Stimulated activated naive CD8-positive, alpha-beta T cell treated with anti-CD3 and anti-CD28 coated beads, Interleukin-15, Interleukin-2, amounts not matched to agents 100 U/mL and 50 U/mL, for 24 hours (primary cell): ENCODE measurements at regions not wholly inside any gene's neighbourhood (a gene's known extent, or its start where the extent isn't known, plus 50 kb on each side); places are given as distances from the start of the nearest gene placed in this dataset.

Source experiments
- ATAC-seq: fragments of 150-1000 bp; cut with Tn5 transposase; one replicate; pipeline ENCODE4 v1.10.0; 2021
- DNase-seq: peaks from one replicate; pipeline ENCODE4 v3.0.0; 2021

DNA sequence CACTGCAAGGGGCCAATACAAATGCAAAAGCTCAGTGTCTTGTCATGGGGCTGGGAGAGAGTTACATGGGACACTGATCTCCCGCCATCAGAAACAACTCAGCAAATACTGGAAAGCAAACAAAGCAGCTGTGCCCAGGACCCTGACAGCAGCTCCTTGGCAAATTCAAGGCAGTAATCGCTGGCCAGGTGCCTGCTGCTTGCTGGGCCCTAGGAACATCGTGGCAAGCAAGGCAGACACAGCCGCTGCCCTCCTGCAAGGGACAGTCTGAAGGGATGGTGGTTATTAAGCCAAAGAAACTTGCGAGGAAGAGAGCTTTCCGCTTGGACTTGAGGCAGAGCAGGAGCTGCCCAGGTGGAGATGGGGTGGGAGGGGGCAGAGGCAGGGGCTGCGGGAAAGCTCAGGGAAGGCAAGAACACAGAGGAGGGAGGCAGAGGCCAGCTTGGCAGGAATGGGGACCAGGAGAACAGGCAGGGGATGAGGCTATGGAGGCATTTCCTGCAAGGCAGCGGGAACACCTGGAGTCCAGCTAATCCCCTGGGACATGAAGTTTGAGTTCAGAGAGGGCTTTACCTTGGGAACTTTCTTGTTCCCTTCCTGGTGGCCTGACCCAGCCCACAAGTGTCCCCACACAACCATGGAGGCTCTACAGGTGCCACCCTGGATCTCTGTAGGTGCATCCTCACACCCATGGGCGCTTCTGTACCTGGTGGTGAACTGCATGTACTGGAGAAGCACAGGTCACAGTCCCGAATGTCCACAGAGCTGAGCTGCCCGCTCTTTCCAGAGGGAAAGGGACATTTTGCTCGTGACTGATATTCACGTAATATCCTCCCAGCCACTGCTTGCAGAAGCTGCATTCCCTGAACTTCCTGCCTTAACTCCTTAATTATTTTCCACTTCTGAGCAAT is 78.7 kb upstream of the ATP2B2 start:
- no peak for ATAC-seq

DNA sequence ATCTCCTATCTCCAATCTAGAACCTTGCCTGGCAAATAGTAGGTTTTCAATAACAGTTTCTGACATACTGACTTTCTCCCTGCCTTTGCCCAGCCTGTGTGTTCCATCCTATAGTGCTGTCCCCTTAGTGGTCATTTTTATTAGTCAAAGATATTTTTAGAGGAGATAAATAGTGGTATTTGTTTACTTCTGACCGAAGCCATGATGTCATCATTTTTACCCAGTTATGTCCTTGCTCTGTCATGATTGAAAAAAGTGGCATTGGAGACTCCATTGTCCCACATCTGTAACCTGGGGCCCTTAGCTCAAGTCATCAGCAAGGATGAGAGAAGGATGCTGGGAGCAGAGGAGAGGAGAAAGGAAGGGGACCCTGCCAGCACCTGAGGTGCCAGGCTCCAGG is 80.6 kb upstream of the ATP2B2 start:
- no peak for DNase-seq

More for the DNA sequence above, 78.7 kb upstream of the ATP2B2 start:
- DNase-seq = no peak

GRCh38 chr3:10594915-10595314 is 89.5 kb upstream of the ATP2B2 start:
- DNase-seq (peak; percentile 52), ATAC-seq (no peak)

More for the DNA sequence above, 80.6 kb upstream of the ATP2B2 start:
- no peak for ATAC-seq

- no peak for ATAC-seq
- DNase-seq = no peak
These were observed 91.5 kb upstream of the ATP2B2 start for GRCh38 chr3:10596746-10597448.

GRCh38 chr3:10597733-10598132 is 92.3 kb upstream of the ATP2B2 start:
- no peak for ATAC-seq

DNA sequence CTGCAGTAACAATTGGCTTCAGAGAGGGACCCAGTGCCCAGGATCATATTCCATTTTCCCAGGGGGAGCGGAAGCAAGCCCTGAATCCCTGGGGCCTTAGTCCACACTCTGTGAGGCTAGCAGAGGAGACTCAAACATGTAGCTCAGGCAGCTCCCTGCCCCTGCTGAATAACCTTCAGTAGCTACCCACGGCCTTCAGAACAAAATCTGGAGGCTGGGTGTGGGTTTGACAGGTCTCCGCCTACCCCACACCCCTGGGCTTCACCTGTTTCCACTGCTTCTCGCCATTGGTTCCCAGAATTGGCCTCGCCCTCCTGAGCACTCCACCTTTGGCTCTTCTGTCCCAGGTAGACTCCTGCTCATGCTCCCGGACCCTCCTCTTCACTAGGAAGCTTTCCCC is 93.6 kb upstream of the ATP2B2 start:
- ATAC-seq (no peak), DNase-seq (no peak)

More at GRCh38 chr3:10597733-10598132, 92.3 kb upstream of the ATP2B2 start:
- DNase-seq = no peak

GRCh38 chr3:10599444-10599843 is 94.1 kb upstream of the ATP2B2 start:
- DNase-seq (no peak), ATAC-seq (no peak)

GRCh38 chr3:10600296-10600714 is 94.9 kb upstream of the ATP2B2 start:
- DNase-seq = no peak
- ATAC-seq = no peak

DNA sequence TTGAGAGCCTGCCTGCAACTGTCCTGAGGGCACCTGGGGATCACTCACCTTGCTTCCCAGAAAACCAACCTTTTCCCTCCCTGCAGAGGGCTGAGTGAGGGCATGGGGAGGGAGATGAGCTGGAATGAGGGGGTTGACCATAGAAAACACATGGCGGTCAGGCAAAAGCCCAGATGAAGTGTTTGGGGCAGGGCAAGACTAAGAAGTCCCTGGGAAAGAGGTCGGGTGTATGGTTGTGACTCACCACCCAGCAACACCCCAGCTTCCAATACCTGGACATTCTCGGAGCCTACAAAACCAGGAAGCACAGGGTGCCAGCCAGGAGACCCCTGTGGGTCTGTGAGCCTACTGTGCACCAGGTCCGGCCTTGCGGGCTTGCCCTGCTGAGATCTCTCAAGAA is 95.3 kb upstream of the ATP2B2 start:
- ATAC-seq = no peak
- no peak for DNase-seq

GRCh38 chr3:10601151-10601856 is 95.9 kb upstream of the ATP2B2 start:
- ATAC-seq = no peak
- no peak for DNase-seq

- no peak for ATAC-seq
These were observed 96.5 kb upstream of the ATP2B2 start for GRCh38 chr3:10601857-10602230.

GRCh38 chr3:10602271-10602670 is 96.9 kb upstream of the ATP2B2 start:
- ATAC-seq (no peak), DNase-seq (no peak)

More at GRCh38 chr3:10601857-10602230, 96.5 kb upstream of the ATP2B2 start:
- DNase-seq = no peak

GRCh38 chr3:10602769-10603768 is 97.7 kb upstream of the ATP2B2 start:
- ATAC-seq (peak; percentile 83), DNase-seq (peak; percentile 45)

DNA sequence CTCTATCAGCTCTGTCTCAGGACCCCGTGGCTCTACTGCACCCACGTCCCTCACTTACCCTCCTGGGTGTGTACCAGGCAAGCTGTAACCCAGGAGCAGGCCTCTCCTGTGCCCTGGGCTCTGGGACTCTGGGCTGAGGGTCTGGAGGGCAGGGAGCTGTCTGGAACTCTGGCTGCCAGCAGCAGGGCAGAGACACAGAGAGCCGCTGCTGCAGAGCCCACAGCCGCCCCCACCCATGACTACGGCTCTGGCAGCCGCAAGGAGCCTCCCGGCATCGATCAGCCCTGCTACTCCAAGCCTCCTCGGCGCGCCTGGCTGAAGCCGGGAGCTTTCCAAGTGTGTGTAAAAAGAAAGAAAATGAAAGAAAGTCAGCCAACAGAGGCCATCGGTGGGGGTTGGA is 103.7 kb upstream of the ATP2B2 start:
- ATAC-seq (no peak), DNase-seq (no peak)

DNA sequence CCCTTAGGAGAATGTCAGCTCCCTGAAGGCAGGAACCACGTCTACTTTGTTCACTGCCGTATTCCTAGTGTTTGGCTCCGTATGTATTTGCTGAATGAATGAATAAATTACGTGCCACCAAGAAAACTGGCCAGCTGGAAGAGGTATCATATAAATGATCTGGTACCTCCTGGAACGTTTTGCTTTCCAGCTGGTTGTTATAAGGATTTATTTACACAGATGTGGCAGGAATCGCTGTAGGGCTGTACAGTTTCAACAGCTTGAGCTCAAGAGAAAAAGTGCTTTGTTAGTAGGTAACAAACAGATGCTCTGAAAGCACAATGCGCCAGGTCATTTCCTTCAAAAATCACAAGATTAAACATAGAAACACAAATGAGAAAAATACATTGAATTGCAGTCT is 108.8 kb upstream of the ATP2B2 start:
- no peak for DNase-seq
- no peak for ATAC-seq

GRCh38 chr3:10615715-10616114 is 110.3 kb upstream of the ATP2B2 start:
- DNase-seq (no peak), ATAC-seq (no peak)

DNA sequence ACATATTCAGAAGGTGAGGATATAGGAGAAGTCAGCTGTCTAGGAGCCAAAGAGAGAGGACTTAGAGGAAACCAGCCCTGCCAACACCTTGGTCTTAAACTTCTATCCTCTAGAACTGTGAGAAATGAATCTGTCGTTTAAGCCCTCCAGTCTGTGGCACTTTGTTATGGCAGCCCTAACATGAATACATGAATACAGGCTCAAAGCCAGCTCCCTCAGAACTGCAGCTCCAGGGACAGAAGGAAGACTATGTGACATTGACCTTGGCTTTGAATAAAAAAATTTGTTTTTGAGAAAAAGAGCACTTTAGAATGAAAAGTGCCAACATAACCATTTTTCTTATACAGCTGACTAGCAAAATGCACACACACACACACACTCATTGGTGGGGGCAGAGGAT is 110.9 kb upstream of the ATP2B2 start:
- DNase-seq = no peak

DNA sequence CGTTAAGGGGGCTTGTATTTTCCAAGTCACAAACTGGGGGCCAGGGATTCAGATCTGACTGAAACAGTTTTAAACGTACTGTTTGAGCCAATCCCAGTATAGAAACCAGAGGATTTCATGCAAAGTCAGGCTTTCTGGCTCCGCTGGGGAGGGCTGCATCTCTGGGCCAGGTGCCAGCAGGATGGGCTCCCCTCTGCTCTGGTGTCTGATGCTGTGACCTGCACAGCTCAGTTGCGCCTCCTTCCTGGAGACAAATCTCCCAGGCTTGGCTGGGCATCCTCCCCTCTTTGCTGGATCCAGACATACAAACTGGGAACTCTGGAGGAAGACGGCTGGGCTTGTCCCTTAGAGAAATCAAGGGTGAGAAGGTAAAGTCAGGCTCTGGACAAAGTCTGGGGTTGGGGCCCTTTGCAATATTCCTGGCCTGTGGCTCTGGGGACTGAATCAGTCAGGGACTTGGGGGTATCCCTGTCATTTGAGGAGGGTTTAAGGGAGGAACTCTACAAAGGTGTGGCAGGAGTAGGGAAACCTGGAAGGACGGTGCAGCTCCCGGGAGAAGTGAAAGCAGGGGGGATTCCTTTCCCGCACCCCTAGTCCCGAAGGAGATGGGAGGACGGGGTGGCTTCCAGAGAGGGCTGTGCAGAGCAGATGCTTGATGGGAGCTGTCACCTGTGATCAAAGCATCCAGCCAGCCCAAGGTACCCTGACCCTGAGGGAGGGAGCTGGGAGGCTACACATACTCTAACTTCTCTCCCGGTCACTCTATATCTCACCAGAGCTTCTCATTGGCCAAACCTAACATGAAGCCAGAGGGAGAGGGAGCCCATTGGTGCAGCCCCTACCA is 114.8 kb upstream of the ATP2B2 start:
- DNase-seq (no peak), ATAC-seq (no peak)

More for the DNA sequence above, 110.9 kb upstream of the ATP2B2 start:
- ATAC-seq = no peak

DNA sequence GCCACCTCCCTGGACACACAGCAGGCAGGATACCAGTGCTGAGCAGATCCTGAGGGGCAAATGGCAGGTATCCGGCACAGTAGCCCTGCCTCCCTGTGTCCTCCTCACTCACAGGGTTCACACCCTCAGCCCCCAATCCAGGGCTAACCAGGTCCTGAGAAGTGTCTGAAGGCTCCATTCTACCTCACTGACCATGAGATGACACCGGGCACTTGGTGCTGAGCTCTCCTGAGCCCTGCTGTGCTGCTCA is 115.4 kb upstream of the ATP2B2 start:
- ATAC-seq = no peak
- DNase-seq = no peak

GRCh38 chr3:10623578-10624275 is 118.3 kb upstream of the ATP2B2 start:
- no peak for ATAC-seq
- no peak for DNase-seq
